T-helper 22 cell (primary cell): ENCODE measurements at regions not wholly inside any gene's neighbourhood (a gene's known extent, or its start where the extent isn't known, plus 50 kb on each side); places are given as distances from the start of the nearest gene placed in this dataset.
"Not testable (repeated sequence)": the region's sequence is repeated elsewhere in the genome, so short reads cannot be mapped to it uniquely, and the experiment has no call there.

Experiments
- DNase-seq: peaks from one replicate; pipeline ENCODE4 v3.0.0-alpha.2; 2020; ENCODE audit warnings: low read depth

DNA sequence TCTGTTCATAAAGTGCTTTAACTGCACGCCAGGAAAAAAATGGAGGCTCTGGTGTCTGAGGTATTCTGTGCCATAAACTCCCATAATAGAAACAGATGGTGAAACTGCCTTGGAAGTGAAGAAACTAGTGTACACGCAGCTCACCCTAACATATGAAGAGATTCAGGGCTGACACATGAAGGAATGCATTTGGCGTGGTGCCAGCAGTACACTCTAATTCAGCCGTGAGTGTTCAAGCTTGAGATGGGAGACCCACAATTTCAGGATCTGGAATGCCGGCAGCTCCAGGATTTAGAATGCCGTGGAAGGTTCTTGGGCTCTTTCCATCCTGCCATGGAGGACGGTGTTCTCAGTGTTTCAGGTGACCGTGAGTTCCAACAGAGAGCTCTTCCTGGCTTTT lies 478.4 kb downstream of the TSHZ3 start:
- DNase-seq = no peak

DNA sequence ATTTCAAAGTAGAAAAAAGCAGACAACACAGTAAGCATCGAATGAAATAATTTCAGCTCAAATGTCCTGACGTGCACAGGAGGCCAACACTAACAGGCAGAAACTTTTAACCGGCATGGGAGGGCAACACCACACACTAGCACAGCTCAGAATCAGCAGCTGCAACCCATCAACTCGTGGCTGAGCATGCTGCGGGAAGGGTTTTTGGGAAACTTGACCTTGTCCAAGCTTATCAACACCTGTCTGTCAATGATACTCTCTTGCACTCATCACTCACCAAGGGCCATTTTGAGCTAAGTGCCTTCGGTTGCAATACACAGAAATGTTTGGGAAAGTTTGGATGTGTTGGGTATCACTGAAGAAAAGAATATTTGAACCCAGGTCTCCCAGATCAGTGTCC lies 483.7 kb downstream of the TSHZ3 start:
- DNase-seq = no peak

DNA sequence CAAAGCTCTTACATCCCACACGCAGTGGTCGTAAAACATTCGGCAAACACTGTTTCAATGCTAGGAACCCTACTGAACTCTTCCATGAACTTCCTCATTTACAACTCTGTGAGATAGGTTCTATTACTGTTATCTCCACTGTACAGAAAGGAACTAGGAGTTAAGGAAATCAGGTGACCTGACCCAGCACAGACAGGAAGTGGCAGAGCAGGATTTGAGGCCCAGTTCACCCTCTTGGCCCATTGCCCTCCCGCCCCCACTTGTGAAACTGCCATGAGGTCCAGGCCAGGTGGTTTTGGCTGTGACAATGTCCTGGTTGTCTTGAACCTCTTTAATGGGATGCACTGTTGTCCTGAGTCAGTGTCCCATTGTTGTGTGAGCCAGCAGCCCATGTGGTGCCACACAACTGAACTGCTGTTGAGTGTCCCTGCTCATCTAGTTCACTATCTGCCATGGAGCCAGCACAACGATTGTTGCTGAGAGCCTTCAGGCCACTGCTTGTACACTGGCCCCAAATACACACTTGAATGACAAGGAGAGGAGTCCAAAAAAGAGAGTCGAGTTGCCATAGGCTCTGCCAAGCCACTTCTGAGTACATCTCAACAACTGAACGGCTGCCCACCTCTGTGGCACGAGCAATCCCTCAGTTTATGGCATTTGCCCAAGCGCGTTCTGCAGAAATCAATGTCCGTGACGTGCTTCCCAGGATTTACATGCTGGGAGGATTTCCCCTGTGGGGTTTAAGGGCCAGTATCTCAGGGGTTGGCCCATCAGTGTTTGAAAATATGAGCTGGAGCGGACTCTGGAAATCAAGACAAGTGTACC lies 484.6 kb downstream of the TSHZ3 start:
- no peak for DNase-seq

- no peak for DNase-seq
These were observed 486.4 kb downstream of the TSHZ3 start for GRCh38 chr19:30862876-30863275.

DNA sequence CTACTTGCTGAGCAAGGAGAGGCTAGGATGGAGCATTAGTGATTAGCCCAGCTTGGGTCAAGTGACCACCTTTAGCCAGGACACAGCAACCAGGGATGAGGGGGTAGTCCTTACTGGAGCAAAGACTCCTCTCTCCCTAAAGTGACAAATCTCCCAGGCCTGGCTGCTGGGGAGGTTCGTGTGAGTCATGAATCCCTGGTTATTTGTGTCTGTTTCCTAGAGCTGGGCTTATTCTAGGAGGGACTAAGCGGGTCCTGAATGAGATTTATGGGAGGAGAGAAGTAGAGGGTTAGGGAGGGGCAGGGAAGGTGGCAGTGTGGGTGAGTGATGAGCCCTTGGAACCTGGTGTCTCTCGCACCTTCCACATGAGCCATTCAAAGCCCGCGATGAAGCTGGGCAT lies 487.3 kb downstream of the TSHZ3 start:
- DNase-seq = no peak

DNA sequence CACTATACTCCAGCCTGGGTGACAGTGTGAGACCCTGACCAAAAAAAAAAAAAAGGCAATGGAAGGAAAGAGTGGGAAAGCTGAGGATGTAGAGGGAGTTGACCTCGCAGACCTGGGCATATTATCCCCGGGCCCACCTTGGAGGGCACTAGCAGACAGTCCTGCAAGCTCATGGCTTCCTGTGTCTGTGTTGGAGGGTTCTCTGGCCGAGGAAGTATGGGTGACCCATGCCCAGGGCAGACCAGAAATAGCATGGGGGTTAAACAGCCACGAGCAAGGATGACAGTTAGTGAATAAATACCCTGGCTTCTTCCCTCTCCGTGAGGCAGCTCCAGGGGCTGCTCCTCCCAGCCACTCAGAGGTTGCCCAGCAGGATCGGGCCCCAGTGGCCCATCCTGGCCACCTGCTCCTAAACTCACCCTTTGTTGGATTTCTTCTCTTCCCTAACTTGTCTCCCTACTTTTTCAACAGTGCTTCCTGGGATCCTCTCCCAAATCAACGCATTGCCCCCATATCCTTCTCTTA lies 485.8 kb downstream of the ZNF536 start:
- no peak for DNase-seq

DNA sequence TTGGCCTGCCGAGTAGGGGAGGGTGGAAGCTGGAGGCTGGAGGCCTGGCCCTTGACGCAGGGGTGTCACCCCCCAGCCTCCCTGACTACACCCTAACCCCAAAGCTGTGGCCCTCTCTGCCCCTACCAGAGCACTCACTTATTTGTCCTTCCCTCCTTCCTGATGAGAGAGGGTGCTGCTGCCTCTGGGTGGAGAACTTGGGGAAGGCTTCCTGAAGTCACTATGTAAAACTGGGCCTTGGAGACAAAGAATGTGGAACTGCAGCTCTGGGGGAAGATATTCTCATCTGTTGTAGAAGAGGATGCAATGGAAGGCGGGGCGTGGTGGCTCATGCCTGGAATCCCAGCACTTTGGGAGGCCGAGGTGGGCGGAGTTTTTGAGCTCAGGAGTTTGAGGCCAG lies 485.2 kb downstream of the ZNF536 start:
- DNase-seq = no peak

DNA sequence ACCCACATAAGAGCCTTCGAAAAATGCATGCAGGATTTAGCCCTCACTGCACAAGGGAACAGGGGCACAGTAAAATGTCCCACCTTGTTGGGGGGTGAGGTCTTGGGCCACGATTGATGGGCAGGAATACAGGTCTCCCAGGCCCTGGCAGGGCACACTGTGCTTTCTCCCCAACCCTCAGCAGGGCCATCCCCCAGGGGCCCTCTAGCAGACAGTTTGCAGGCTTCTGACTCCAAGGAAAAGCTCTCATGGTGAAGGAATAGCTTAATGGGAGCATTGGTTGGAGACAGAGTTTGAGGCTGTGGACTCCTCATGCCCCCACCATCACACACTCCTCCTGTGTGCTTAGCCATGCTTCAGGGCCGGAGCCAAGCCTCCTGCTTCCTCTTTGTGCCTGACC lies 484.6 kb downstream of the ZNF536 start:
- no peak for DNase-seq

DNA sequence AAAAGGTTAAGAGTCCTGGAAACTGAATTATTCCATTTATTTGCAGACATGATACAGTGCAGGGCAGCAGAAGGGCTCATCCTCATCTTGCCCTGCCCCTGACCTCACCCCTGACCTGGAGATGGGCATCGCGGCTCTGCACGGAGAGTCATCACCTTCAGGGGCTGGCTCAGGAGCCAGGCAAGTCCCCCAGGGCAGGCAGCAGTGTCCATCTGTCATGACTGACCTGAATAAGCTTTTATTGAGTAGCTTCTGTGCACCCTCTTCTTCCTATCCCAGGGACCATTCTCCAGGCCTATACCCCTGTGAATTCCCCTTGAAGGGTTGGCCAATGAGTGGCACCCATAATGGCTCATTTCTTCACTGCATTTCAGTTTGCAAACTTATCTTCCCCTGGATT lies 484.2 kb downstream of the ZNF536 start:
- no peak for DNase-seq

- no peak for DNase-seq
These were observed 483.3 kb downstream of the ZNF536 start for GRCh38 chr19:30855442-30855841.

DNA sequence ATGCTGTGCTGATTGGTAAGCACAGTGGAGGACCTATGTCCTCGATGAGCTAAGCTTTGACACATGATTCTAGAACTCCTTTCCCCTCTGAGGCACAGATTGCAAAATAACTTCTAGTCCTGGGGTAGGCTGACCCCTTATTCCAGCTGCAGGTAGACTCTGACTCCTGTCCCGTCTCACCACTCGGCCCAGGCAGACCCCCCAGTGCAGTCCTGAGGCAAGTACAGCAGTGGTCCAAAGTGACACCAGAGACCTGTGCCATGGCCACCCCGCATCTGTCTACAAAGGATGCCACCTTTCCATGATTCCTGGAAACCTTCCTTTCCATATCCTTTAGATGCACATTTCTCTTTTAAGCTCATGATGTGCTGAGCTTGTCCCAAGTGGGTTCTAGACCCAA lies 482.5 kb downstream of the ZNF536 start:
- no peak for DNase-seq

DNA sequence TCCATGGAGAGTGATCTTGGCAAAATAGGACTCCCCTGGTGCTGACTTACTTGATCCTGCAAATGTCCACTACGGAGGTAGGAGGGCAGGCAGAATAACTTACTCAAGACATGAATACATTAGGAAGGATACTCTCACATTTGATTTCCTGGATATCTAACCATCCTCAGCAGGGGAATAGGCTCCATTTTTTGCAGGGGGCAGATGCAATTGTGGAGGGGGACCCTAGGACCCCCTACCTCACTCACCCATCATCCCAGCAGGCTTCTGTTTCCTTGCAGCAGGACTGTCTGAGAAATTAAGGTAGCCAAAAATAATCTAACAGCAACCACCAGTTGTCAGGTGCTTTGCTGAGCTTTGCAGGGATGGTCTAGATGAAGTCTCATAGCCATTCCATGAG lies 482.0 kb downstream of the ZNF536 start:
- no peak for DNase-seq

- no peak for DNase-seq
These were observed 480.9 kb downstream of the ZNF536 start for GRCh38 chr19:30853036-30853435.

DNA sequence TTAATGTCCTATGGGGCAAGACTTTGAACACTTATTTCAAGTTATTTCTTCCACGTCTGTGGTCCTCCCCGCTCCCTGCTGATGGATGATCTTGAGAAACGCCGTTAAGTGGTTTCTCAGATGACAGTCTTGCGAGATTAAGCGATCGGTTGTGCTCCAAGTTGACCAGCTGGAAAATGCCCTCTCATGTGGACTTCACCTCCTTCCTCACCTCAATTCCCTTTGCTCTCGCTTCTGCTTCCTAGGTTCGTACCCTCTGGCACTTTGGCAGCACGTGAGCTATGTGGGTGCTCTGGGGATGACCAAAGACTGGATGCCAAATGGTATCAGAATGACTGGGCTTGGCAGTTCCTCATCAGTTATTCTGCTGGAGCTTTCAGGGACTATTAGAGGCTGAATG lies 480.0 kb downstream of the ZNF536 start:
- no peak for DNase-seq

DNA sequence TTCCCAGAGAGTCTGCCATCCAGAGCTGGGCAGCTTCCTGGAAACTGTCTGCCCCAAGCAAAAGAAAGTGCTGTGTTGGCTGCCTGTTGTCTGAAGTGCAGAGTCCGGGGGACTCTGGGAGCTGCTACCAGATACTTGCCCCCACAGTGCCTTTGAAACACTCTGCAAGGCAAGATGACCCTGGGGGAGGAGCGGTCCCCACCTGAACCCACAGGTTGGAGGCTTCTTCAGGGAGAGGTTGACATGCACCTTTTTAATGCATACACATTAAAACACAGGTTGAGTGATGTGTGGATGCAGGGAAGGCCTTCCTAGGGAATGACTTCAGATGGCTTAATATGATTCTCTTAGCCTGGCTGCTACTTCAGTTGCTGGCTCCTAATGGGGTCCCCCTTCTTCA lies 479.5 kb downstream of the ZNF536 start:
- no peak for DNase-seq

GRCh38 chr19:30848636-30849425 lies 476.6 kb downstream of the ZNF536 start:
- no peak for DNase-seq

- DNase-seq = no peak
These were observed 473.9 kb downstream of the ZNF536 start for GRCh38 chr19:30846102-30846501.

- DNase-seq = no peak
These were observed 470.7 kb downstream of the ZNF536 start for GRCh38 chr19:30842926-30843325.

DNA sequence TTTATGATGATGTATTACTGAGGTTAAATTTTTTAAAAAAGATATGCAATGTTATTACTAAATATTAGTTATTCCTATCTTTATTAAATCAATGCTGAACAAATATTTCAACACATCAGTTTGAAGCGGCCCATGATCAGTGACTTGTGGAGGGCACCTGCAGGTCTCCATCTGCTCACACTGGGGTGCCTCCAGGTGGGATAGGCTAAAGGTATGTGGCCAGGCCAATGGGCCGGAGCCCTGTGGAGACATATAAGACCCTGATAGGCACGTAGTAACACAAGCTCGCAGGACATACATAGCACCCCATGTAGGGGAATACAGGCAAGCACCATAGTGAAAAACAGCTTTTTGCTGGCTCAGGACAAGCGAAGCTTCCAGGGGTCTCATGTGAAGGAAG lies 469.8 kb downstream of the ZNF536 start:
- DNase-seq = no peak

- DNase-seq = no peak
These were observed 458.7 kb downstream of the ZNF536 start for GRCh38 chr19:30830875-30831274.

DNA sequence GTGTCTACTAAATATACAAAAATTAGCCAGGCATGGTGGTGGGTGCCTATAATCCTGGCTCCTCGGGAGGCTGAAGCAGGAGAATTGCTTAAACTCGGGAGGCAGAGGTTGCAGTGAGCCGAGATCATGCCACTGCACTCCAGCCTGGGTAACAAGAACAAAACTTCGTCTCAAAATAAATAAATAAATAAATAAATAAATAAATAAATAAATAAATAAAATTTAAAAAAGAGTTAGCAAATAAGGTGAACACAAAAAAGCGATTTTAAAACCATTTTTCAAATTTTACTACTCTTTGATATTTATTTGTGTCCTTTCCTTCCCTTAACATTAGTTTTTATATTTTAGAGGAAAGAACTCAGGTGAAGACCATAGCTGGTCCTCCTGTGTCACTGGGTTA lies 453.3 kb downstream of the ZNF536 start:
- DNase-seq = not testable (repeated sequence)

DNA sequence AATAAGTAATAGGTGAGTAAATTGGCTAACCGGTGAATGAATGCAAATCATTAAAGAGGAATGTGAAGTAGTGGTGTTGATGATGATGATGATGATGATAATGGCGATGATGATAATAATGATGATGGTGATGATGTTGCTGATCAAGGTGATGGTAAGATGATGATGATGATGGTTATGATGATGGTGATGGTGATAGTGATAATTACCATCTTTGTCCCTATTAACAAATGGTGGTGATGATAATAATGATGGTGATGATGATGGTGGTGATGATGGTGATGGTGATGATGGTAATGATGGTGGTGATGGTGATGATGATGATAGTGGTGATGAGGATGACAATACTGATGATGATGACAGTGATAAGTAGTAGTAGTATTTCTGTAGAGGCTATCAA lies 452.6 kb downstream of the ZNF536 start:
- DNase-seq = no peak

DNA sequence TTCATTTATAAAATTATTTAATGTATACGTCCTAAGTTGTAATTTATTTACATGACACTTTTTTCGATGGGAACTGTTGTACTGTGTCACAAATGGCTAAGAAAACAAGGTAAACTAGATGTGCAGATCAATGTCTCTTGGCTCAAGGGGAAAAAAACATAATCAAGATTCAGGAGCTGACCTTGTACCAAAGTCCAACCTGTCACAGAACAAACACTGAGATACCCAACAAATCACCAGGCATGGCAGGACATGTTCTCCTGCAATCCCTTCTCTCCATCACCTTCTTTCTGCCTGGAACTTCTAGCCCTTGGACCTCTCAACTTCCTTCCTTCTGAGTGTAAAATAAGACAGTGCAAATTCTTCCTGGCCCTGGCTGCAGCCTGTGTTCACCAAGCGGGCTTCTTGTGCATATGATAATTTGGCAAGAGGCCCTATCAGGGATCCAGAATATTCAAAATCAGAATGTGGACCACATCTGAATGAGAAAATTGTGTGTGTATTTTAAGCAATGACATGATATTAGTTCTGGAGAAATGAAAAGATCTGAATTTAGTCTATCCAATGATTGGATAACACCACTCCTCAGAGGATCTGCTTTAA lies 445.9 kb downstream of the ZNF536 start:
- no peak for DNase-seq
